Sigmoid colon (tissue), 4 donors: ENCODE measurements at regions not wholly inside any gene's neighbourhood (a gene's known extent, or its start where the extent isn't known, plus 50 kb on each side); places are given as distances from the start of the nearest gene placed in this dataset.

ENCODE experiments used
- CTCF ChIP-seq, 4 experiments: fragments of 450-650 bp in 3 of 4; fragments of 200-600 bp in 1 of 4; IDR thresholded peaks; one replicate each; pipeline ENCODE4 v1.5.1; 2016 to 2019; ENCODE audit warnings: antibody characterized with exemption in 4 of 4, mild to moderate bottlenecking in 3 of 4, moderate library complexity in 2 of 4
- EP300 ChIP-seq, 4 donors: sonication (generic); formaldehyde crosslinking; IDR thresholded peaks; one replicate each; pipeline ENCODE4 v1.6.1; 2017; ENCODE audit warnings: antibody characterized with exemption in 4 of 4
- POLR2A ChIP-seq, 2 donors: fragments of 450-650 bp; IDR thresholded peaks; one replicate each; pipeline ENCODE4 v1.6.1; 2016; ENCODE audit warnings: antibody characterized with exemption in 2 of 2, mild to moderate bottlenecking in 2 of 2, moderate library complexity in 2 of 2
- POLR2AphosphoS5 ChIP-seq, 4 donors: sonication (generic); formaldehyde crosslinking; IDR thresholded peaks; one replicate each; pipeline ENCODE4 v1.6.1; 2017; ENCODE audit warnings: antibody characterized with exemption in 4 of 4

- no peak for TF ChIP-seq CTCF (IDR thresholded peaks at IDR 0.05)
- TF ChIP-seq POLR2AphosphoS5 (IDR thresholded peaks at IDR 0.05): no peak
- TF ChIP-seq EP300 (IDR thresholded peaks at IDR 0.05): no peak
- TF ChIP-seq POLR2A (IDR thresholded peaks at IDR 0.05): no peak
These were observed 72.2 kb upstream of the PDK4 start for GRCh38 chr7:95668504-95669018.
